Breast epithelium (tissue), 4 donors: ENCODE measurements at regions not wholly inside any gene's neighbourhood (a gene's known extent, or its start where the extent isn't known, plus 50 kb on each side); places are given as distances from the start of the nearest gene placed in this dataset.

Source experiments
- DNase-seq, 2 donors: peaks; one replicate each; pipeline ENCODE4 v3.0.0-alpha.2; 2019; ENCODE audit warnings: low spot score in 2 of 2
- H3K27ac ChIP-seq, 2 donors: fragments of 200-600 bp; sonication (generic) in 1 of 2; one replicate each; pipeline ENCODE4 v1.5.1; 2016 to 2019; ENCODE audit warnings: mild to moderate bottlenecking in 1 of 2
- H3K27me3 ChIP-seq, 2 donors: fragments of 200-600 bp; sonication (generic) in 1 of 2; one replicate each; pipeline versions ENCODE4 v1.5.1 to v1.6.0; 2017 to 2019; ENCODE audit warnings: control low read depth in 1 of 2, mild to moderate bottlenecking in 1 of 2
- H3K36me3 ChIP-seq: fragments of 200-600 bp; one replicate; pipeline ENCODE4 v1.5.1; 2019
- H3K4me1 ChIP-seq, 2 donors: fragments of 200-600 bp; sonication (generic); one replicate each; pipeline ENCODE4 v1.5.1; 2016 to 2019; ENCODE audit warnings: control low read depth in 1 of 2
- H3K4me3 ChIP-seq, 3 donors: fragments of 200-600 bp; sonication (generic); 1 replicate in 2 of 3; 2 replicates in 1 of 3; pipeline ENCODE4 v1.5.1; 2016 to 2019; ENCODE audit warnings: mild to moderate bottlenecking in 3 of 3, moderate library complexity in 2 of 3
- H3K9me3 ChIP-seq, 2 donors: fragments of 200-600 bp; sonication (generic) in 1 of 2; one replicate each; pipeline ENCODE4 v1.5.1; 2016 to 2019; ENCODE audit warnings: control low read depth in 1 of 2
- POLR2A ChIP-seq: fragments of 450-650 bp; IDR thresholded peaks from one replicate; pipeline ENCODE4 v1.6.1; 2016; ENCODE audit warnings: antibody characterized with exemption, mild to moderate bottlenecking, moderate library complexity
- POLR2AphosphoS5 ChIP-seq, 3 donors: sonication (generic); formaldehyde crosslinking; IDR thresholded peaks; one replicate each; pipeline ENCODE4 v1.6.1; 2017; ENCODE audit warnings: antibody characterized with exemption in 3 of 3
- intact Hi-C: fragments of 100-400 bp; cut with DNase I; formaldehyde crosslinking; loops from one replicate; pipeline ENCODE4 v1.15.1; 2023; ENCODE audit warnings: low total_unique reads
- TF ChIP-seq, protein P1 (sequence below), 3 donors: fragments of 450-650 bp; IDR thresholded peaks; one replicate each; pipeline ENCODE4 v1.5.1; 2016 to 2017; ENCODE audit warnings: antibody characterized with exemption in 3 of 3, mild to moderate bottlenecking in 3 of 3, moderate library complexity in 3 of 3

DNA sequence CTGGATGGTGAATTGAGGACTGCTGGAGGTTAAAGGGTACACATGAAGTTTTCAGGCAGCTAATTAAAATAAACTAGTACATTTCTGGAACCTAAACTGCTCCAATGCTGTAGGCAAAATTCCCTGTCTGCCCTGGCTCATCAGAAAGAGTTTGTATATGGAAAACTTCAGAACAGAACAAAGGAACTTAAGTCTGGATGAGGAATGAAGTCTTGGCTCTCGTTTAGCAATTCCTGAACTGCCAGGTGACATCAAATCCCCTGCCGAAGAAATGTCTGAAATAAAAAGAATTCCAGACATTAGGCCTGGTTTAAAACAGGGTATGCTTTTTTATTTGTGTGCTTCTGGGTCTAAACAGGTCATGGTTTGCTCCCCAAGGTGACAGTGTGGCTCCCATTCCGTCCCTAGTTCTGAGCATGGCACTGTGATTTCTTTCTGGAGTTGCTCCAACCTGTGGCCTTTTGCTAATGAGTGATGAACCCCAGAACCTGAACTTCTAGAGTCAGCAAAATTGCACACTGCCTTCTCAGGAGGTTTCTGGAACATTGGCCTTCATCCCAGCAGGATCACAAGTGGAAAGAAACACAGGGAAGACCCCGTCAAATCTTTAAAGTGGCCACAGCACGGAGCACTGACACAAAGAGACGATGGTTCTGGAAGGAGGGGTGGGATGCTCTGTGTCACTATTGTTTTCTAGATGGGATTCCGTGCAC is 129.4 kb upstream of the NAA20 start:
- Histone ChIP-seq H3K4me1 (peaks cover 18 to 36% of the 10 kb centered on the region in 2 donors), H3K36me3 (no peaks in the 10 kb centered on the region), H3K4me3 (peak overlapping the region; percentile 16 to 62 (median 27)), H3K9me3 (peaks cover 0 to 3% of the 10 kb centered on the region in 2 donors), H3K27me3 (no peaks in the 10 kb centered on the region), H3K27ac (peak overlapping the region; percentile 94 to 95)
- intact Hi-C loops: loop anchor here (10.0 kb wide), 1 partner anchor 87 kb away; no protein-coding TSS in a partner anchor
- TF ChIP-seq POLR2AphosphoS5 (IDR thresholded peaks at IDR 0.05) (no peak), POLR2A (no peak)
- TF ChIP-seq, protein P1, sequence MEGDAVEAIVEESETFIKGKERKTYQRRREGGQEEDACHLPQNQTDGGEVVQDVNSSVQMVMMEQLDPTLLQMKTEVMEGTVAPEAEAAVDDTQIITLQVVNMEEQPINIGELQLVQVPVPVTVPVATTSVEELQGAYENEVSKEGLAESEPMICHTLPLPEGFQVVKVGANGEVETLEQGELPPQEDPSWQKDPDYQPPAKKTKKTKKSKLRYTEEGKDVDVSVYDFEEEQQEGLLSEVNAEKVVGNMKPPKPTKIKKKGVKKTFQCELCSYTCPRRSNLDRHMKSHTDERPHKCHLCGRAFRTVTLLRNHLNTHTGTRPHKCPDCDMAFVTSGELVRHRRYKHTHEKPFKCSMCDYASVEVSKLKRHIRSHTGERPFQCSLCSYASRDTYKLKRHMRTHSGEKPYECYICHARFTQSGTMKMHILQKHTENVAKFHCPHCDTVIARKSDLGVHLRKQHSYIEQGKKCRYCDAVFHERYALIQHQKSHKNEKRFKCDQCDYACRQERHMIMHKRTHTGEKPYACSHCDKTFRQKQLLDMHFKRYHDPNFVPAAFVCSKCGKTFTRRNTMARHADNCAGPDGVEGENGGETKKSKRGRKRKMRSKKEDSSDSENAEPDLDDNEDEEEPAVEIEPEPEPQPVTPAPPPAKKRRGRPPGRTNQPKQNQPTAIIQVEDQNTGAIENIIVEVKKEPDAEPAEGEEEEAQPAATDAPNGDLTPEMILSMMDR (IDR thresholded peaks at IDR 0.05): no peak
- peak in 1 of 2 donors; percentile 28 for DNase-seq

DNA sequence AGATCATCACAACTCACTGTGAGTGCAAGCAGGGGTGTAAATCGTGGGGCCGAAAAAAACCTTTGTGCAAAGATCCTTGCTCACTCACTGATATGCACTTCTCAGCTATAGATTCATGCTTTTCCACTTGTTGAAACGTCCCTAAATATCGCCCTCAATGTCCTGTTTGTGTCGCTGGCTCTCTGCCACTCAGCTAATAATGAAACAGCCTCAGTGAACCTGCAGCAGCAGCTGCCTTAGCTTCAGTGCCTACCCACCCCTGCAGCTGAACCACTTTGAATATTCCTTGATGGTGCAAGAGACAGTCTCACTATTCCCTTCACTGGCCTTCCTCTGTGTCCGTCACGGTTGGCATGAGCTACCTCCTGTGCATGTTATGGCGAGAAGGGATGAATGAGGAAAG is 128.9 kb upstream of the NAA20 start:
- peak overlapping the region; percentile 94 to 95 for H3K27ac ChIP-seq
- no peaks in the 10 kb centered on the region for H3K36me3 ChIP-seq
- H3K4me3 ChIP-seq: peak overlapping the region in 2 of 3 donors; percentile 27 to 62
- intact Hi-C loops: loop anchor here (10.0 kb wide), 1 partner anchor 87 kb away; no protein-coding TSS in a partner anchor
- DNase-seq: peak in 1 of 2 donors; percentile 27
- H3K27me3 ChIP-seq: no peaks in the 10 kb centered on the region
- TF ChIP-seq, protein P1 (IDR thresholded peaks at IDR 0.05): no peak
- TF ChIP-seq POLR2AphosphoS5 (IDR thresholded peaks at IDR 0.05) (no peak), POLR2A (no peak)
- peaks cover 18 to 36% of the 10 kb centered on the region in 2 donors for H3K4me1 ChIP-seq
- peaks cover 0 to 3% of the 10 kb centered on the region in 2 donors for H3K9me3 ChIP-seq

DNA sequence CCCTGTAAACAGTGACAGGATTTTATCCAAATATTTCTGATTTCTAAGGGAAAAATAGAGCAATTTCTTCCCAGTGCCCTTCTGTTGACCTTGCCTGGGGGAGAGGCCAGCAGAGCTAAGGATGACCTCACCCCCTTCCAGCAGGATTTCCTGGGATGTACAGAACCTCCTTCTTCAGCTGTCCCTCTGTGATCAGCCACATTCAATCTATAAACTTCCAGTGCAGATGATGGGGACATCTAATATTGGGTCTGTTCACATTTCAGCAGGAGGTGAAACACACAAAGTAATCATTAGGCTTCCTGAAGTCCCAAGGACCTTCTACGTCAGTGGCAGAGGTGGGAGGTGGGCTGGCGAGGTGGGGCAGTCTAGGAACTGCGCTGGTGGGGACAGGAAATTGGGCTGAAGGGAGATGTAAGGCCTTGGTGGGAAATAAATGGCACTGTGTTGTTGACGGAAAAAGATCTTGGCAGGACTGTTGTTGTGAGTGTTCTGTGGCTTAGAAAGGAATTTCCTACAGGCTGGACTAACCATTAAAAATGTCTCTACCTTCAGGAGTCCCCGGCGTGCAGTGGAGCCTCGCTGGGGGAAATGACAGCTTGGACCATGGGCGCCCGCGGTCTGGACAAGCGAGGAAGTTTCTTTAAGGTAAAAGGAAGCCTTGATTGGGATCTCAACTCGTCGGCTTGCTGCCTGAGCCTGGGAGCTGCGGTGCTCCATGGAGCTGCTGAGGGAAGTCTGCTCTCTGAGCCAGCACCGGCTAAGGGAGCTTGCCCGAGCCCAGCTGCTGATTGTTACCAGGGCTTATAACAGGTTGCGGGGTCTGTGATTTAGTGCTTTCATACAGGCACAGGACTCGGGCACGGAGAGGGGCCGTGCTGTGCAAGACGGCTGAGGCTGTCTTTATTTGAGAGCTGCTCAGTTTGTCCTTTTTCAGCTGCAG is 127.9 kb upstream of the NAA20 start:
- peaks cover 0 to 3% of the 10 kb centered on the region in 2 donors for H3K9me3 ChIP-seq
- peak overlapping the region; percentile 27 to 62 (median 46) for H3K4me3 ChIP-seq
- intact Hi-C loops: loop anchor here (10.0 kb wide), 1 partner anchor 86 kb away; no protein-coding TSS in a partner anchor
- peak overlapping the region; percentile 94 to 95 for H3K27ac ChIP-seq
- H3K36me3 ChIP-seq: no peaks in the 10 kb centered on the region
- H3K27me3 ChIP-seq: no peaks in the 10 kb centered on the region
- peak; percentile 60 to 64 for DNase-seq
- peaks cover 18 to 36% of the 10 kb centered on the region in 2 donors for H3K4me1 ChIP-seq
- TF ChIP-seq POLR2AphosphoS5 (IDR thresholded peaks at IDR 0.05) (peak; percentile 29 to 69 (median 54)), POLR2A (peak; percentile 53)
- TF ChIP-seq, protein P1 (IDR thresholded peaks at IDR 0.05): no peak

DNA sequence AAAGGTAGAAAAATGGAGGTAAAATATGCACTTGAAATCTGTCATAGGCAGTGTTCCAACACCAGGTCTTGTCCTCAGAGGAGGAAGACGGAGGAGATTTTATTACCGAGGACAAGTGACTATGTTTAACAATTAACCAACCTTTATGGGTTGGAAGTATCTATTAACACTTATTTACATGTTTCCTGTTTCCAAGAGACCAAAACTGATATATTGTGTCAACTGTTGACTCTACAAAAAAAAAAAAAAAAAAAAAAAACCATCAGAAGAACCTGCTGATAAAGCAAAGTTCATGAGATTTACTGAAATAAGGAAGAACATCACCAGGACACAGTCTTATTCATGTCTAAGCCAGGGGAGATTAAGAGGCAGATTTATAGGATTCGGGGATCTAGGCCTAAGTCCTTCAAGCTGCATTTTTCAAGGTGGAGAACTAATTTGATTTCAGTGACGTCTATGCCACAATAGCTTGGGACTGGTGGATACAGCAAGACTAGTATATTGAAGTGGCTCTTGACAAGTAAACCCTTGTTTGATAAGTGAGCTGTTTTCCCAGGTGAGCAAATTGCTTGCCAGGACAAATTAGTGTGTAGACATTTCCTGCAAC is 126.6 kb upstream of the NAA20 start:
- DNase-seq: no peak
- Histone ChIP-seq H3K27me3 (no peaks in the 10 kb centered on the region), H3K27ac (peak overlapping the region; percentile 94 to 95), H3K4me1 (peaks cover 18 to 34% of the 10 kb centered on the region in 2 donors), H3K4me3 (peak overlapping the region in 2 of 3 donors; percentile 46 to 62), H3K9me3 (peaks cover 0 to 3% of the 10 kb centered on the region in 2 donors), H3K36me3 (no peaks in the 10 kb centered on the region)
- TF ChIP-seq, protein P1 (IDR thresholded peaks at IDR 0.05): no peak
- TF ChIP-seq POLR2A (no peak), POLR2AphosphoS5 (IDR thresholded peaks at IDR 0.05) (no peak)
- intact Hi-C loops: loop anchor here (10.0 kb wide), 1 partner anchor 114 kb away; no protein-coding TSS in a partner anchor
